Fibroblast of lung (primary cell): ENCODE measurements at regions not wholly inside any gene's neighbourhood (a gene's known extent, or its start where the extent isn't known, plus 50 kb on each side); places are given as distances from the start of the nearest gene placed in this dataset.

Source experiments
- CTCF ChIP-seq, 2 donors: IDR thresholded peaks in 1 of 2; conservative IDR thresholded peaks in 1 of 2; 1 replicate in 1 of 2; 2 replicates in 1 of 2; pipeline ENCODE4 v1.5.1; 2011 to 2012; ENCODE audit warnings: low read length in 2 of 2, control low read depth in 1 of 2, inconsistent platforms in 1 of 2, low read depth in 1 of 2, mild to moderate bottlenecking in 1 of 2
- EZH2 ChIP-seq: IDR thresholded peaks from 2 replicates; pipeline ENCODE4 v1.5.1; 2012; ENCODE audit warnings: low read length, control low read depth, mild to moderate bottlenecking; ENCODE audit errors: missing control alignments

GRCh38 chr11:128190312-128190711 is 397.0 kb downstream of the ETS1 start:
- TF ChIP-seq CTCF (conservative IDR thresholded peaks at IDR 0.05 in 1 of 2, IDR thresholded peaks at IDR 0.05 in 1 of 2; ENCODE audit: low read depth in 1 of 2, low read length in 2 of 2) (no peak), EZH2 (no peak)
